ENCODE measurements at regions not wholly inside any gene's neighbourhood (a gene's known extent, or its start where the extent isn't known, plus 50 kb on each side); places are given as distances from the start of the nearest gene placed in this dataset.
A peak's percentile ranks its signal among the peaks of the same experiment; 100 is the strongest.

DNA sequence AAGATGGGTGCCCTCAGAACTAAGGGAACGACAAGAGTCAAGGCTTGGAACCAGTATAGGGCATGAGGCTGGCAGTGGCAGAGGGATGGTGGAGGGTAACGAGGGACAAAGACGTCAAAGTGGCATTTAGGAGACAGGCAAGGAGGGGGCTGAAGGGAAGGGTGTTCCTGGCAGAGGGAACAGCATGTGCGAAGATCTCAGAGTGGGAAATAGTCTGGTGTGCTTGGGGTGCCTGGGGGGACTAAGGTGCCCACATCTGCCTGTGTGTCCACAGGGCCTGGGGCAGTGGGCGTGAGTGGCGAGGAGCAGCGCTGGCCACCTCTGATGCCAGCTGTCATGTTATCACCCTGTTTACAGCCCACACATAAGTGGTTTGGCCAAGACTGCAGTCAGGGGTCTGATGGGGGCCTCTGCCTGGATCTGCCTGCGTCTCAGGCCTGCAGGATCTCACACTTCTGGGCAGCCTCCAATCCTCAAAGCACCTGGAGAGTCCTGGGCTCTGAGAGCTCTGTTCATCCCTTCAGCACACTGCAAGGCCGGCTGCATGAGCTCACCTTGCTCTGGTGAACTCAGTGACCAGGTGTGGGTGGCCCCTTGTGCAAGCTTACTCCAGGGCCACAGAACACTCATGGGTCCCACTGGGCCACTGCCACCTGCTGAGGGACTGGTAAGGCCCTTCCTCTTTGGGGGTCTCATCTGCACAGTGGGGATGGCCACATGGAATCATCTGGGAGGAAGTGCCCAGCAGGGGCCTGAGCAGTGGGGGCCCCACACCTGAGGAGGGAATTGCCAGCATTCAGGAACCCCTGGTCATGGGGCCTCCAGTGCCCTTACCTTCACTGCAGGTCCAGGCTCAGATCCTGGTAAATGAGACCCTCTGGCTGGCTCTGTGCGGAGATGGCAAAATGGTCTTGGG is 89.7 kb upstream of the SHISAL1 start:
- no peak for DNase-seq

DNA sequence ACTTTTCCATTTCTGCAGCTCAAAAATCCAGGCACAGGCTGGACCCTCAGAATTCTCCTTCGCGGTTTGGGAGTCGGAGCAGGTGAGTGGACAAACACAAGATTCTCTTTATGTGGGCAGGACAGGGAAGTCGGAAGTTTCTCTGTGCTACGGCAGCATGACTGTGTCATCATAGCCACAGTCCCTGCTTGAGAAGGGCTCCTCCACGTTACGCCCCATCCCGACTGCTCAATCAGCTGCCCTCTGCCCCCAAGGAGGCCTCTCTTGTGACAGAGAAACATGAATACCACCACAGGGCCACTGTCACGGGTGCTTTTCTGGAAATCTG is 89.0 kb upstream of the SHISAL1 start:
- no peak for DNase-seq

DNA sequence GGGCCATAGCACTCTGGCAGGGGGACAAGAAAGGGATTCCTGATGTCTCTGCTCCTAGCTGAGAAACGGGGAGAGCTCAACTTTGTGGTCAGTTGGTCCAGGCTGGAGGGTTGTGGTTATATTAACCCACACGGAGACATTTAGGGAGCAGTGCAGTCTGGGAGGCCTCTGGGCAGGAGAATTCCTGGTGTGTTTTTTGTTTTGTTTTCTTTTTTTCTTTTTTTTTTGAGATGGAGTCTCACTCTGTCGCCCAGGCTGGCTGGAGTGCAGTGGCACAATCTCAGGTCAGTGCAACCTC is 88.0 kb upstream of the SHISAL1 start:
- DNase-seq = no peak

DNA sequence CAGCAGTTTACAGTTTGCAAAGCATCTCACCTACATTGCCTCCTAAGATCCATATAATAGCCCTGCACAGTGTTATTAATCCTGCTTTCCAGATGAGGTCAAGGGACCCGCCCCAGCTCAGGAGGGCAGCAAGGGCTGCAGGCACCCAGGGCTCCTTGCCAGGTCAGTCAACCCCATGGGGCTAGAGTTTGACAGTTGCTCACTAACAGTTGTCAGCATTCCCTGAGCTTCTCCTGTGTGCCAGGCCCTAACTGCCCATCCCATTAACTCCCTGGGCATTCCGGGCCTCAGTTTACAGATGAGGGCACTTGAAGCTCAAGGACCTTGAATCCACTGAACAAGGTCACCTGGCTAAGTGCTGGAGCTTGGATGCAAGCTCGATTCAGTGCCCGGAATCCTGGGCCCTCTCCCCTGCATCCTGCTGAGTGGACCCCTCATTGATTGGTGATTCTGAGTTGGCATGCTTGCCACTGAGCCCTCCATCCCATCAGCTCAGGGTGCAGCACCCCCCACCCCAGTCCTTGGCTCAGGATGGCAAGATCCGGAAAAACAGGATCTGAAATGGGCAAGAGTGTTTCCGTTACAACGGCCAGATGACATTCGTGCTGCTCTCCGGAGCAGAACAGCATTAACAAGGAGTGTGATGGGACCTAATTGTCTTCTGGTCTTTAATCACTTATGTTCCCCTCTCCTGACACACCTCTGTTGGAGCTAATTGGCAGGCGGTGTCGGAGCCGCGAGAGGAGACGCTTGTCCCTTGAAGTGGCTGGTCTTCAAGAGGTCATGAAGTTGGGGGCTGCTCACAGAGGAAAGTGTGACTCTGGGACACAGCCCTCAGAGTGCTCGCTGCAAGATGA is 87.4 kb upstream of the SHISAL1 start:
- DNase-seq = no peak

DNA sequence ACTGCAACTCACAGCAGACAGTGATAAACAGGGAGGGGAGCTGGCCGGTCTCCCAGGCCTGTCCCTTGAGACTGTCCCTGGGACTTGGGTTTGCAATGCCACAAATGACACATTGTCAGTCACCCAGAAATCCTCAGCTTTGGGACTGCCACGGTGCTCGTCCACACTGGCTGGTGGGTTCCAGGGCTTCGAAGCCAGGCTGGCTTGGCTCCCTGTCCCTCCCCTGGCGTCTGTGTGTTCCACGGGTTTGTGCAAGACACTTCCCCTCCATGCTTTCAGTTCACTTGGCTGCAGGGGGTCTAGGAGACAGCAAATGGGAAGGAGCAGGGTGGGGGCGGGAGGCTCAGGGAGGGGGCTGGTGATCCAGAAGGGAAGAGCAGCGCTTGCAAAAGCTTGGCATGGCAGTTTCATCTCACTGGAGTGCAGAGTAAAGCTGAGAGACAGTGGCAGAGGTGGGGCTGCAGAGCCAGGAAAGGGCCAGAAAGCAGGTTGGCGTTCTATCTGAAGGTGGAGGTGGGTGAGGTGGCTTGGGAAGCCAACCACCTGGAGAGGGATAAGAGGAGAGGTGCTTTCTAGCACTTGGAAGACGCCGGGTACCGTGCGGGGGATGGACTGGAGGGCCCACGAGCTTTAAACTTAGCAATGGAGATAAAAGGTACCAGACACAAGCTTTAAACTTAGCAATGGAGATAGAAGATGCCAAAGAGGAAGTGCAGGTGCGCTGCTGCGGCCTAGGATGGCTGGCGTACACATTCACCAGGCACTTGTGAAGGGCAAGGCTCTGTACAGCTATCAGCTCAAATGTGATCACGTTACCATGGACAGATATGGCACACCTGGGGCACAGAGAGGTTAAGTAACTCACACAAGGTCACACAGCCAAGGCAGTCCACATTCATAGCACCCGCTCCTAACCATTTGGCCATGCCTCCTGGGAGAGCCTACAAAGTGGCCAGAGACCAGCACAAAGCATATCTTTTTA is 86.4 kb upstream of the SHISAL1 start:
- DNase-seq = no peak

DNA sequence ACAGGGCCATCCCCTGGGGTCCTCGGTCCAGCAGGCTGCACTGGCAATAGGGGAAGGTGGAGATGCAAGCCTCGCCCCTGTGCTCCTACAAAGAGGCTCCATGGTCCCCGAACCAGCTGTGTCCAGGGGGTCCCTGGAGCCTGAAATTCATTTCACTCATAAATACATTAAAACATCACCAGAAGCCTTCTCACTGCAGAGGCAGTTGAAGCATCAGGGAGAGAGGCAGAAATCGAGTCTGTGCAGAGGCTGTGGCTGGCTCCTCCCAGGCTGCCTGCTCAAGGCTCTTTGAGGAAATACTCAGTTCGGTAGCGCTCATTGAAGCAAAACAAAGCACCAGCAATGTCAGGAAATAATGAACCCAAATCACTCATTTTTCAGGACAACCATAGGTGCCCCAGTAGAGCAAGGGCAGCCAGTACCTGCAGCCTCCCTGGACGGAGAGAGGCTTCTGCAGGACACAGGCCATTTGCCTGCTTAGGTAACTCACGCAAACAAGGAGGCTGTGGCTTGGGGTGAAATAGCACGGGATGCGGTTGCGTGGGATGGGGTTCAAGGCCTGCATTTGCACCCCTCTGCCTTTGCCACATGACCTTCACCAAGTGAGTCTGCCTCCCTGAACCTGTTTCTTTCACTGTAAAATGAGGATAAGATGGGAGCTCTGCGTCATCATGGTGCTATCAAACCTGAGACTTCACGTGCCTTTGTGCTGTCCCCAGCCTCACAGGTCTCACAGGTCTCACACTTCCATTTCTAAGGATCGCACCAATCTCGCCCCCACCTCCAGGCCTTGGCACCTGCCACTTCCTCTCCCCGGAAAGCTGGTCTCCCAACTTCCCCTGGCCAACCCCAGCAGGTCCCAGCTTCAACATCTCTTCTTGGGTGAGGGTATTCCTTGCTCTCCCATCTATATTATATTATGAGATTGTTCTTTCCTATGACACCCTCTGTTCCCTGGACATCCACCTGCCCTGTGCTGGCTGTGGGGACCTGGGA is 84.3 kb upstream of the SHISAL1 start:
- no peak for DNase-seq

DNA sequence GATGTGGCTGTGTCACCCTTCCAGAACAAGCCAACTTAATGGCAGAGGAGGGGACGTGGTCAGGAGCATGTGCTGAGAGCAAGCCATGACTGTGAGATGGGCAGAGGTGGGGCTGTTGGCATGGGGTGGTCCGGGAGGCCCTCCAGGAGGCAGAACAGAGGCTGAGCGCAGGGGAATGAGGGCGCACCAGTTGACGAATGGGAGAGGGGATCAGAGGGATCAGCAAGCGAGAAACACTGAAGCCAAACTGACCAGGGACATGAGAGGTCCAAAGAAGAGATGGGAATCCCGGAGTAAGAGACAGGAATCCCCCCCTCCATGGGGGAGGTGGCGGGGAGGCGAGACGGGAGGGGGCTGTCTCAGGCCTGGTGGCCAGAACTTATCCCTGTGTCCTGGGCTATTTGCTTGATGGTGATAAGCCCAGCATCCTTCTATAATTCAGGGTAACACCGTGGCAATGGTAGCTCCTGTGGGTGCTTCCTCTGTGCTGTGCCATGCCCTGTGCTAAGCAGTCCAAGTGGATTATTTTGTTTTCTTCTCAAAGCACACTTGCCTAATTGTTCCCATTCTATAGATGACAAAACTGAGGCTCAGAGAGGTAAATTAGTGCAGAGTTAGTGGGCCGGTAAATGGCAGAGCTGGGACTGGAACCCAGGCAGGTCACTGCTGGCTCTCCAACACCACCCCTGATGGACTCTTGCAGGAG is 83.4 kb upstream of the SHISAL1 start:
- DNase-seq = no peak

DNA sequence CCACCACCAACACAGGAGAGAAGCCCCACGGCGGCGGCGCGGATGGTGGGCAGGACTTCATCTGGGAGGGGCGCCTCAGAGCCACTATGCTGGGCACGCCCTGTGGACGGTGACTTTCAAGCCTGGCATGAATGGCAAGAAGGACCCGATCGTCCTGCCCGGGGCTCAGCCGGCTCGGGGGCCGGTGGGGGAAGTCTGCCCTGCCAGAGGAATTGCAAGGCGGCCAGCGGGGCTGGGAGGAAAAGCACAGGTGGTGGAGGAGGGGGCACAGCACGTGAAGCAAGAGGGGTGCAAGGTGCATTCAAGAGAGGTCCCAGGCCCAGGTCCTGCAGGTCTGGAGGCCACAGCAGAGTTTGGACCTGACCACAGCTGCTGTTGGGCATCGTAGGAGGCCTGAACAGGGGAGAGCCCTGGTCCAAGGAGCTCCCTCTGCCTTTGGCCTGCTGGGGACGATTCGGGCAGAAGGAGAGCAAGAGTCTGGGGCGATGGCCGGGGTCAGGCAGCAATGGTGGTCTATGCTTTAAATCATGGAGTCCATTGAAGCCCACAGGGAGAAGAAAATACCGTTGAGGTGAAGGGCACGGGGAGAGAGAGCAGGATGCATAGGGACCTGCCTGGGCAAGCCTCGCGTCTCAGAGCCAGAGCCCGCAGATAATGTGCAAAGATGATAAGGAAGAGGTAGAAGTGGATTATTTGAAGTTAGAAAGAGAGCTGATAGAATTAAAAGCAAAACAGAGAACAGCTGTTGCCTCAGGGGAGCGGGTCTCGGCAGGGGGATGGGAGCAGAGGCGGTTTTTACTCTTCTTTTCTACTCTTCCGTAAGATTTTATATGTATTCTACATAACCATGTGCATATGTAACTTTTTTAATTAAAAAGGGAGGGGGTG is 82.6 kb upstream of the SHISAL1 start:
- DNase-seq = no peak

DNA sequence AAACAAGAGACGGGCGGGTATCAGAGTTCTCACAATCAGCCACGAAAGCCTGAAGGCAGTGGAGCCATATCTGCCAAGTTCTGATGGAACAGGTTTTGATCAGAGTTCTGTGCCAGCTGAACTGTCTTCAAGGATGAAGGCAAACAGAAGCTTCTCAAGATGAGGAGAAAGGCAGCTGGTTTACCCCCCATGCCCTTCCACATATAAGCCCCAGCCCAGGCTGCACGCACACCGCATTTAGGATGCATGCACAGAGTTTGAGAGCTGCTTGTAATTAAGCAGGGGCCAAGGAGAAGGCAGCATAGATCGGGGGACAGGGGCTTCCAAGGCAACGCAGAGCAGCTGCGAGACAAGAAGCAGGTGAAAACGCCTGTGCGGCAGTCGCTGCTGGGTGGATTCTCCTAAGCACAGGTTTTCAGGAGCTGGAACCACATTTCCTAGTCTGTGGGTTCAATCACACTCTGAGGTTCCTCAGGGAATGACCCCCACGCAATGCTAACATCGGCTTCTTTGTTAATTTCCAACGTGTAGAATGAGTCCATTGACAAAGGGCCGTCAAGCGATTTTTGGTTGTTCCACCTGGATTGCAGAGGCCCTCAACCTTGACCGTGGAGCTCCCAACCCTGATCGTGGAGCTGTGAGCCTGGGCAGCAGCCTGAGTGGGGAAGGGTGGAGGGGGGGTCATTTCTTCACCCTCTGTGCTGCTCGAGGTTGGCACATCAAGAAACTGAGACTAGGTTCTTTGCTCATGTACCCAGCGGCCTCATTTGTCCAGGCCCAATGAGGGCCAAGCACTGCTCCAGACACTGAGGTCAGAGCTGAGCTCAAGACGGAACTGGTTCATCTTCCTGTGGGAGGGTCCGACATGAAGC is 81.7 kb upstream of the SHISAL1 start:
- DNase-seq = no peak

DNA sequence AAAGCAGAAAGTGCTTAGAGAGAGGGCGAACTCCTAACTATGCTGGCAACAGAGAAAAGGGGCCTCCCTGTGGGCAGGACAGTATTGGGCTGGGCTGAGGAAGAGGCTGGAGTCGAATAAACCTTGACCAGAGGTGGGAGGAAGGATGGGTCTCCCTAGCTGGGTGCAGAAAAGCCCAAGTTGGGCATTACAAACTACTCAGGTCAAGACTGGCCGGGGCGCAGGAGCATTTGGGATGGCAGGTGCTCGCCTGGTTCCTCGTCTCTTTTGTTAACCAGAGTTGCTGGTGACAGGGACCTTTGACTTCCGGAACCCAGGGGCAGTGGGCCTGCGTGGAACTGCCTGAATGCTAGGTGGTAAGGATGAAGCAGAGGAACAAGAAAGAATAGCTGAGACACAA is 80.3 kb upstream of the SHISAL1 start:
- no peak for DNase-seq

DNA sequence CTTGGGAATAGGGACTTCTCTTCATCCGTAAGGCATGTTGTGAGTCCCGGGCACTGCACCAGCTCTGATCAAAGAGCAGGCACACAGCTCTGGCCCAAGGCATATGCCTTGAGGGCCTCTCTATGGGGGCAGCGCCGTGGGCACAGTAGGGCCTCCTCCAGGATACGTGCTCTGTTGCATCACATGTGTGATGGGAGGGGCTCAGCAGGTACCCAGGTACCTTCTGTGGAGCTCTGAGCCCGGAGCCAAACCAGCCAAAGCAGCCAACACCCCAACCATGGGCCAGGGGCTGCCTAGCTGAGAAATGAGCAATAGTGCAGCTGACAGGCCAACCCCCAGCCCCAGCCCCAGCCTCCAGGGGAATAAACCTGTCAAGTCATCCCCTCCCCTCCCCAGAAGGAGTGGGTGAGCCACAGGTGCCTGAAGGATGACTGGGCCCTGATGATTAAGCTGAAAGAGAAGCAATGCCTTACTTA is 79.7 kb upstream of the SHISAL1 start:
- no peak for DNase-seq

DNA sequence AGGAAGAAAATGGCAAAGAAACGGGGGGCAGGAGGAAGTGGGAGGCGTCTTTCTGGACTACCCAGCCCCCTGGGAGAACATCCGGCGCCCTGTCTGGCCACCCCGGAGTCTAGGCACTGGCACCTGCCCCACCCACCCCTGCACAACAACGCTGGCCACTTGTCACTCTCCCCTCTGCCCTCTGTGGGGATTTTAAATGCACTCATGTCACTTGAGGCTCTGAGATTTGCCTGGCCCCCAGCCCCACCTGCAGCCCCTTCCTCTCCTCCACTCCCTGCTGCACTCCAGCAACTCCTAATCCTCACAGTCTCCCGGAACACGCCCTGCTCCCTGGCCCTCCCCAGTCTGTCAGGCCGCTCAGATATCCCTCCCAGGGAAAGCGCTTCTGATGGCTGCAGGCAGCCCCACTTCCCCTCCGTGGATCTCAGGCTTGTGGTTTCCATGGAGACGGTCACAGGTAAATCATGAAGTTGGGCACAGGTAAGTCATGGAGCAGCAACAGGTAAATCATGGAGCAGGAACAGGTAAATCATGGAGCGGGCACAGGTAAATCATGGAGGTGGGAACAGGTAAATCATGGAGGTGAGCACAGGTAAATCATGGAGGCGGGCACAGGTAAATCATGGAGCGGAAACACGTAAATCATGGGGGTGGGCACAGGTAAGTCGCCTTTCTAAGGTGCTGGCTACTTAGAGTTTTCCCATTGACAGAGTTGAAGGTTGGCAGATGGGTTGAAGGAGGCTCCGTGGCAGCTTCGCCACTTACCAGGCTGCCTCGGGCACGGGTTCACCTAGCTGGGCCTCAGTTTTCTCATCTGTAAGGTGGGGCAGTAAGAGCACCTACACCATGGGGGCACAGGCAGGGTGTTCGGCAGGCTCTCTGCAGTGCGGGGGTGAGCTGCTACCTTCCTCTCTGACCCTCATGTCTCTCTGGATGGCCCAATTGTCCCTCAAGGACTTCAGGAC is 79.0 kb upstream of the SHISAL1 start:
- peak; percentile 35 for DNase-seq

DNA sequence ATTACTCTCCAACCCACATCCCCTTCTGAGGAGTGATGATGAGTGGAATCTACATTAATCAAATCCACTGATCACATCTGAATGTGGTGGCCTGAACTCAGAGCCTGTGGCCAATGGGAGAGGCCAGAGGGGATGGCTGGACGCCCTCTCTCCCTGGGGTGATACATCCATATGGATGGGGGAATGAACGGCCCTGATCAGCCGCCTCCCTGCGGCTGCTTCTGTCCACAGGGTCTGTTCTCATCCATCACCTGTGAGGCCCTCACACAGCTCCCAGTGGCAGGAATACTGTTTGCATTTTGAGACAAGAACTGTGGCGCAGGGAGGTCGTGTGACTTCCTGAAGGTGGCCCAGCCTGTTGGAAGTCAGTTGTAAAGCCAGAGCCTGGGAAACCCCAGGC is 78.3 kb upstream of the SHISAL1 start:
- no peak for DNase-seq

DNA sequence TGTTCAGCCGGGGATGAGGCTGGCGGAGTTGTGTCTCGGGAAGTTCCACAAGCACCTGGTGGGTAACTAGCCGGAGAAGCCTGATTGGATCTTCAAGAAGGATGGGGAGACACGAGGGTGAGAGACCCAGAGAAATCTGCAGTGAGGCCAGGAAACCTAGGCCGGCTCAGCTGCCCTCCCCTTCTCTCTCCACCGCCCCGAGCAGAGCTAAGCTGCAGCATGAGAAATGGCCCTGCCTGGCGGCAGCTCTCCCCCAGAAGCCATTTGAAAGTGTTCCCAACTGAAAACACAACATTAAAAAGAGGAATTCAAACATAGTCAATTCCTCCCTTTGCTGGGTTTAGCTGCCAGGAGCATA is 77.8 kb upstream of the SHISAL1 start:
- DNase-seq = no peak

DNA sequence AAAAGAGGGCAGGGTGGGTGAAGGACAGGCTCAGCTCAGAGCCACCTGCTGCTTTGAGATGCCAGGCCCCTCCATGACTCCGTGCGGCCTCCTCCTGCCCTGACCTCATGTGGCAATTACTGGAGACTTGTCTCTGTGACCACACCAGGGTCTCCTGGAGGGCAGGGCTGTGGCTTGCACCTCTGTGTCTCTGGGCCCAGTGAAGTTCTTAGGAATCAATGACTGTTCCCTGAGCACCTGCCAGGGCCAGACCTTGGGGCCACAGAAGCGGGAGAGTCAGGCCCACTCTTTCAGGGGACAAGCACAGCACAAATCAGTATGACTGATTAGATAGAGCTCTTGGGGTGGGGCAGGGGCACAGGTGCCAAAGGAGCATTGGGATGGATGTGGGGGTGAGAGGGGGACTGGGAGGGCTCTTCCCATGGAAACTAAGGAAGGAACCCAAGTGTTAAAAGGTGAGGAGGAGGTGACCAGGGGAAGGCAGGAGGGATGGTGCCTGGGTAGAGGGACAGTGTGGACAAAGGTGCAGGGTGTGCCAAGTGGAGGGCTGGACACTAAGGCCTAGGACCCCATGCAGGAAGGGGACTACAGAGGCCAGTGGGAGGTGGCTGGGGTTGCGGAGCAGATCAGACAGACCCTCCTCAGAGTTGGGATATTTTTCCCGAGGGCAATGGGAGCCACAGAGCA is 77.3 kb upstream of the SHISAL1 start:
- DNase-seq = no peak

DNA sequence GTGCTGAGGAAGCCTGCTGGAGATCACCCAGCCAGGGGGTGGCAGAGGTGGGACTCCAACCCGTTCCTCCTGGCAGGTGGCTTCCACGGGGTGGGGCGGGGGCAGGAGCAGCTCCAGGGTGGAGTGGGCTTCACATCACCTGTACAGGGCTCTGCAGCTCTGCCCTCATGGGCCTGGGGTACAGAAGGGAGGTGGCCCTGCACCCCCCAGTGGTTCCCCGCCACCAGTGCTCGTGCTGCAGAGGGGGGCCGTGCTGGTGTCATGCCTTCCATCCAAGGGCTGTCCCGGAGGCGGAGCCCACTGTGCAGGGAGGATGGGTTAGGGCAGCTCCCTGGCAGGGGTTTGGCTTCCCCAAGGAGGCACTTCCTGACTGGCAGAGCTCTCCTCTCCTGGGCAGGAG is 76.4 kb upstream of the SHISAL1 start:
- DNase-seq = no peak

DNA sequence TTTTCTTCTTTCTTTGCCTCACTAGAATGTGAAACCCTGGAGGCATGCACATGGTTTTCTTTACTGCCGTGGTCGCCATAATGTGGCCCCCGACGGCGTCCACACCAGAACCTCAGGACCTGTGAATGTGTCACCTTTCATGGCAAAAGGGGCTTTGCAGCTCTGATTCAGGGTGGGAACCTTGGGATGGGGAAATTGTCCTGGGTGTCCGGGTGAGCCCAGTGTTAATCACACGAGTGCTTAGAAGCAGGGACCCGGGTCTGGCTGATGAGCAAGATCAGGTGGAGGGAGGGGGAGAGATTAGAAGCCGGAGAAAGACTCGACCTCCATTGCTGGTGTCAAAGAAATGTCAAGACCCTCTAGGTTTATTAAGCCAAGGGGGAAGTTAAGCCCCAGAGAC is 74.7 kb upstream of the SHISAL1 start:
- DNase-seq = no peak

Data from NCI-H526 treated with DMSO at 0.1 percent for 48 hours (cell line).